OCI-LY3 (cell line): ENCODE measurements at regions not wholly inside any gene's neighbourhood (a gene's known extent, or its start where the extent isn't known, plus 50 kb on each side); places are given as distances from the start of the nearest gene placed in this dataset.

Experiments used
- H2AFZ ChIP-seq: fragments of 200-600, 300-600 bp; shearing (Covaris generic); 2 replicates; pipeline ENCODE4 v1.6.0; 2014; ENCODE audit warnings: antibody characterized with exemption, low read depth, low read length
- H3K27ac ChIP-seq: fragments of 200-600, 300-600 bp; sonication (generic); 2 replicates; pipeline ENCODE4 v1.5.1; 2014; ENCODE audit warnings: mild to moderate bottlenecking, low read length, moderate library complexity, mixed read lengths
- H3K27me3 ChIP-seq: fragments of 200-600, 300-600 bp; sonication (generic); 2 replicates; pipeline ENCODE4 v1.6.1; 2014; ENCODE audit warnings: low read depth, low read length, mixed read lengths
- H3K36me3 ChIP-seq: fragments of 200-600, 300-600 bp; sonication (generic); replicated peaks from 2 replicates; pipeline ENCODE3; 2014; ENCODE audit warnings: low read depth, low read length, mixed read lengths
- H3K4me1 ChIP-seq: fragments of 300-600, 200-600 bp; sonication (generic); 2 replicates; pipeline ENCODE4 v1.6.1; 2014; ENCODE audit warnings: low read length, mixed read lengths
- H3K4me2 ChIP-seq: fragments of 200-600, 300-600 bp; sonication (generic); 2 replicates; pipeline ENCODE4 v1.6.1; 2014; ENCODE audit warnings: low read length, mixed read lengths
- H3K4me3 ChIP-seq: fragments of 300-600, 200-600 bp; sonication (generic); 2 replicates; pipeline ENCODE4 v1.5.1; 2014; ENCODE audit warnings: antibody characterized with exemption, mild to moderate bottlenecking, low read length, moderate library complexity
- H3K79me2 ChIP-seq: fragments of 300-600, 200-600 bp; shearing (Covaris generic); 2 replicates; pipeline ENCODE4 v1.6.1; 2014; ENCODE audit warnings: mild to moderate bottlenecking, low read length, mixed read lengths
- H3K9ac ChIP-seq: fragments of 300-600, 200-600 bp; shearing (Covaris generic); 2 replicates; pipeline ENCODE4 v1.6.0; 2014; ENCODE audit warnings: mild to moderate bottlenecking, low read length, moderate library complexity
- H3K9me3 ChIP-seq: fragments of 200-600, 300-600 bp; shearing (Covaris generic); 2 replicates; pipeline ENCODE4 v1.6.1; 2014; ENCODE audit warnings: low read length, mixed read lengths; ENCODE audit not compliant: insufficient read depth
- H4K20me1 ChIP-seq: fragments of 200-600, 300-600 bp; sonication (generic); 2 replicates; pipeline ENCODE4 v1.6.1; 2016; ENCODE audit warnings: low read length, mixed read lengths; ENCODE audit not compliant: insufficient read depth
- CTCF ChIP-seq: fragments of 200-600, 300-600 bp; sonication (generic); IDR thresholded peaks from 2 replicates; pipeline ENCODE4 v1.5.1; 2014; ENCODE audit warnings: antibody characterized with exemption, low read length, low read depth
- EZH2phosphoT487 ChIP-seq: fragments of 200-600 bp; shearing (Covaris generic); IDR thresholded peaks from 2 replicates; pipeline ENCODE4 v1.6.1; 2018; ENCODE audit warnings: antibody characterized with exemption, mixed run types, low read depth

- Histone ChIP-seq H3K27me3 (no peaks in the 10 kb centered on the region), H3K9me3 (no peaks in the 10 kb centered on the region), H4K20me1 (no peaks in the 10 kb centered on the region), H3K4me2 (peak overlapping the region; percentile 42), H3K4me3 (no peak overlapping the region), H3K79me2 (no peaks in the 10 kb centered on the region), H2AFZ (no peak overlapping the region), H3K36me3 (no peaks in the 10 kb centered on the region), H3K9ac (no peak overlapping the region), H3K27ac (peak overlapping the region; percentile 27), H3K4me1 (peaks cover 19% of the 10 kb centered on the region)
- no peak for TF ChIP-seq EZH2phosphoT487
- TF ChIP-seq CTCF, result no peak
These were observed 102.3 kb upstream of the IMPG1 start for GRCh38 chr6:76174722-76175121.

DNA sequence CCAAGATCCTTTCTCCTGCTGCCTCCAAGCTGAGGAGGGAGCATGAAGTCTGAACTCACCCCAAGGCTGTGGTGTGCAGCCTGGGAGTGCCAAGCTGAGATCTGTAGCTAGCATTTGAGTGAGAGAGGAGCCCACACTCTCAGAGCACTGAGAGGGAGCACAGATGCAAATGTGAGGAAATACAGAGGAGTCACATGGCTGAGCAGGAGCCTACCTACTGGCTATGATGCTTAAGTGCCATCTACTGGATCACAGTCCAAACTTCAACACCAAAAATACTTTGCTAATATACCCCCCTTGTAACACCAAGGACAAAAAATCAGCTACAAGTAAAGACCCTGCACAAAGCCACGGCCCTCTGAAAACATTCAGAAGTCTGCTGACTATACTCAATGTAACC, 94.4 kb upstream of the IMPG1 start:
- Histone ChIP-seq H3K4me1 (peaks cover 28% of the 10 kb centered on the region), H3K9ac (peak overlapping the region; percentile 32; the same call in 1 of the 2 replicates), H3K27ac (no peak overlapping the region), H2AFZ (peak overlapping the region; percentile 57; the same call in 1 of the 2 replicates), H3K27me3 (no peaks in the 10 kb centered on the region), H3K9me3 (no peaks in the 10 kb centered on the region), H3K4me2 (peak overlapping the region; percentile 23), H3K79me2 (no peaks in the 10 kb centered on the region), H4K20me1 (no peaks in the 10 kb centered on the region), H3K36me3 (no peaks in the 10 kb centered on the region), H3K4me3 (no peak overlapping the region)
- TF ChIP-seq CTCF (peak; percentile 80), EZH2phosphoT487 (no peak)

- peak overlapping the region; percentile 23 for H3K4me2 ChIP-seq
- no peaks in the 10 kb centered on the region for H3K27me3 ChIP-seq
- peaks cover 28% of the 10 kb centered on the region for H3K4me1 ChIP-seq
- TF ChIP-seq EZH2phosphoT487, result no peak
- TF ChIP-seq CTCF, result no peak
- no peaks in the 10 kb centered on the region for H4K20me1 ChIP-seq
- H3K9me3 ChIP-seq, result no peaks in the 10 kb centered on the region
- no peaks in the 10 kb centered on the region for H3K36me3 ChIP-seq
- no peak overlapping the region for H2AFZ ChIP-seq
- H3K4me3 ChIP-seq, result no peak overlapping the region
- H3K79me2 ChIP-seq, result no peaks in the 10 kb centered on the region
- H3K9ac ChIP-seq, result peak overlapping the region; percentile 32; the same call in 1 of the 2 replicates
- H3K27ac ChIP-seq, result no peak overlapping the region
These were observed 93.8 kb upstream of the IMPG1 start for GRCh38 chr6:76166297-76166696.

GRCh38 chr6:76165471-76166221, 93.2 kb upstream of the IMPG1 start:
- no peaks in the 10 kb centered on the region for H4K20me1 ChIP-seq
- H3K4me3 ChIP-seq, result no peak overlapping the region
- no peak overlapping the region for H3K9ac ChIP-seq
- H3K9me3 ChIP-seq, result no peaks in the 10 kb centered on the region
- H3K4me1 ChIP-seq, result peaks cover 28% of the 10 kb centered on the region
- H3K4me2 ChIP-seq, result no peak overlapping the region
- H2AFZ ChIP-seq, result no peak overlapping the region
- no peaks in the 10 kb centered on the region for H3K27me3 ChIP-seq
- no peaks in the 10 kb centered on the region for H3K79me2 ChIP-seq
- no peak overlapping the region for H3K27ac ChIP-seq
- H3K36me3 ChIP-seq, result no peaks in the 10 kb centered on the region
- TF ChIP-seq CTCF (no peak), EZH2phosphoT487 (no peak)
